ENCODE measurements at regions not wholly inside any gene's neighbourhood (a gene's known extent, or its start where the extent isn't known, plus 50 kb on each side); places are given as distances from the start of the nearest gene placed in this dataset.

DNA sequence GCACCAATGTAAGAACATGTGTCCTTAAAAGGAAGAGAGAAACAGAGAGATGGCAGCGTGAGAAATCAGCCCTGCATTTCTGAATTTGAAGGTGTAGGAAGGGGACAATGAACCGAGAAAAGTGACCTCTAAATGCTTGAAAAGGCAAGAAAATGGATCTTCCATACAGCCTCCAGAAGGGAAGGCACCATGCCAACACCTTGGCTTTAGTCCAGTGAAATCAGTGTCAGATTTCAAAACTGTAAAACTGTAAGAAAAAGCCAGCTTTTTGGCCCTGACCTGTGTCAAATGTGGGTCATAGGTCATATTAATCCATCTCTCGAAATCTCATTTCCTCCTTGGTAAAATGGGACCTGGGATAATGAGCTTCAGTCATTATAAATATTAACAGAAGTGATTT lies 762.3 kb downstream of the DCDC2C start:
- ChIA-PET POLR2A (no interaction called here), CTCF (no interaction called here), RAD21 (ENCODE audit: unreplicated experiment) (no interaction called here), SMC1A (ENCODE audit: uncharacterized antibody, unreplicated experiment) (no interaction called here)
- ATAC-seq (no peak), FAIRE-seq (no peak), DNase-seq (ENCODE audit: low read depth, low spot score) (no peak)
- no peak overlapping the region for H3K27ac ChIP-seq (ENCODE audit: control insufficient read depth, insufficient read depth)
- 2% methylated on average over 3 of the region's 3 CpGs for WGBS (ENCODE audit: insufficient coverage, insufficient replicate concordance, low lambda C conversion rate, missing lambda C conversion rate)
- no peaks in the 10 kb centered on the region for H3K79me2 ChIP-seq (ENCODE audit: control insufficient read depth, insufficient read depth, low read length)
- H4K20me1 ChIP-seq (ENCODE audit: control insufficient read depth, insufficient read depth): no peaks in the 10 kb centered on the region
- TF ChIP-seq ESRRA (IDR thresholded peaks at IDR 0.05; ENCODE audit: low read length) (no peak), ZNF217 (IDR thresholded peaks at IDR 0.05) (no peak), CBX5 (IDR thresholded peaks at IDR 0.05; ENCODE audit: low read depth) (no peak), SREBF1 (IDR thresholded peaks at IDR 0.05; ENCODE audit: low read length) (no peak), PAX5 (IDR thresholded peaks at IDR 0.05; ENCODE audit: borderline replicate concordance, low read depth, low read length) (no peak), CREM (IDR thresholded peaks at IDR 0.05; ENCODE audit: low read depth) (no peak), POLR2AphosphoS5 (IDR thresholded peaks at IDR 0.05; ENCODE audit: low read length) (no peak)
- TF ChIP-seq, protein P1, sequence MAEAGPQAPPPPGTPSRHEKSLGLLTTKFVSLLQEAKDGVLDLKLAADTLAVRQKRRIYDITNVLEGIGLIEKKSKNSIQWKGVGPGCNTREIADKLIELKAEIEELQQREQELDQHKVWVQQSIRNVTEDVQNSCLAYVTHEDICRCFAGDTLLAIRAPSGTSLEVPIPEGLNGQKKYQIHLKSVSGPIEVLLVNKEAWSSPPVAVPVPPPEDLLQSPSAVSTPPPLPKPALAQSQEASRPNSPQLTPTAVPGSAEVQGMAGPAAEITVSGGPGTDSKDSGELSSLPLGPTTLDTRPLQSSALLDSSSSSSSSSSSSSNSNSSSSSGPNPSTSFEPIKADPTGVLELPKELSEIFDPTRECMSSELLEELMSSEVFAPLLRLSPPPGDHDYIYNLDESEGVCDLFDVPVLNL (IDR thresholded peaks at IDR 0.05; ENCODE audit: low read depth, low read length): no peak
- TF ChIP-seq, protein P2, sequence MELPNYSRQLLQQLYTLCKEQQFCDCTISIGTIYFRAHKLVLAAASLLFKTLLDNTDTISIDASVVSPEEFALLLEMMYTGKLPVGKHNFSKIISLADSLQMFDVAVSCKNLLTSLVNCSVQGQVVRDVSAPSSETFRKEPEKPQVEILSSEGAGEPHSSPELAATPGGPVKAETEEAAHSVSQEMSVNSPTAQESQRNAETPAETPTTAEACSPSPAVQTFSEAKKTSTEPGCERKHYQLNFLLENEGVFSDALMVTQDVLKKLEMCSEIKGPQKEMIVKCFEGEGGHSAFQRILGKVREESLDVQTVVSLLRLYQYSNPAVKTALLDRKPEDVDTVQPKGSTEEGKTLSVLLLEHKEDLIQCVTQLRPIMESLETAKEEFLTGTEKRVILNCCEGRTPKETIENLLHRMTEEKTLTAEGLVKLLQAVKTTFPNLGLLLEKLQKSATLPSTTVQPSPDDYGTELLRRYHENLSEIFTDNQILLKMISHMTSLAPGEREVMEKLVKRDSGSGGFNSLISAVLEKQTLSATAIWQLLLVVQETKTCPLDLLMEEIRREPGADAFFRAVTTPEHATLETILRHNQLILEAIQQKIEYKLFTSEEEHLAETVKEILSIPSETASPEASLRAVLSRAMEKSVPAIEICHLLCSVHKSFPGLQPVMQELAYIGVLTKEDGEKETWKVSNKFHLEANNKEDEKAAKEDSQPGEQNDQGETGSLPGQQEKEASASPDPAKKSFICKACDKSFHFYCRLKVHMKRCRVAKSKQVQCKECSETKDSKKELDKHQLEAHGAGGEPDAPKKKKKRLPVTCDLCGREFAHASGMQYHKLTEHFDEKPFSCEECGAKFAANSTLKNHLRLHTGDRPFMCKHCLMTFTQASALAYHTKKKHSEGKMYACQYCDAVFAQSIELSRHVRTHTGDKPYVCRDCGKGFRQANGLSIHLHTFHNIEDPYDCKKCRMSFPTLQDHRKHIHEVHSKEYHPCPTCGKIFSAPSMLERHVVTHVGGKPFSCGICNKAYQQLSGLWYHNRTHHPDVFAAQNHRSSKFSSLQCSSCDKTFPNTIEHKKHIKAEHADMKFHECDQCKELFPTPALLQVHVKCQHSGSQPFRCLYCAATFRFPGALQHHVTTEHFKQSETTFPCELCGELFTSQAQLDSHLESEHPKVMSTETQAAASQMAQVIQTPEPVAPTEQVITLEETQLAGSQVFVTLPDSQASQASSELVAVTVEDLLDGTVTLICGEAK (IDR thresholded peaks at IDR 0.05; ENCODE audit: borderline replicate concordance): no peak
- TF ChIP-seq, protein P3, sequence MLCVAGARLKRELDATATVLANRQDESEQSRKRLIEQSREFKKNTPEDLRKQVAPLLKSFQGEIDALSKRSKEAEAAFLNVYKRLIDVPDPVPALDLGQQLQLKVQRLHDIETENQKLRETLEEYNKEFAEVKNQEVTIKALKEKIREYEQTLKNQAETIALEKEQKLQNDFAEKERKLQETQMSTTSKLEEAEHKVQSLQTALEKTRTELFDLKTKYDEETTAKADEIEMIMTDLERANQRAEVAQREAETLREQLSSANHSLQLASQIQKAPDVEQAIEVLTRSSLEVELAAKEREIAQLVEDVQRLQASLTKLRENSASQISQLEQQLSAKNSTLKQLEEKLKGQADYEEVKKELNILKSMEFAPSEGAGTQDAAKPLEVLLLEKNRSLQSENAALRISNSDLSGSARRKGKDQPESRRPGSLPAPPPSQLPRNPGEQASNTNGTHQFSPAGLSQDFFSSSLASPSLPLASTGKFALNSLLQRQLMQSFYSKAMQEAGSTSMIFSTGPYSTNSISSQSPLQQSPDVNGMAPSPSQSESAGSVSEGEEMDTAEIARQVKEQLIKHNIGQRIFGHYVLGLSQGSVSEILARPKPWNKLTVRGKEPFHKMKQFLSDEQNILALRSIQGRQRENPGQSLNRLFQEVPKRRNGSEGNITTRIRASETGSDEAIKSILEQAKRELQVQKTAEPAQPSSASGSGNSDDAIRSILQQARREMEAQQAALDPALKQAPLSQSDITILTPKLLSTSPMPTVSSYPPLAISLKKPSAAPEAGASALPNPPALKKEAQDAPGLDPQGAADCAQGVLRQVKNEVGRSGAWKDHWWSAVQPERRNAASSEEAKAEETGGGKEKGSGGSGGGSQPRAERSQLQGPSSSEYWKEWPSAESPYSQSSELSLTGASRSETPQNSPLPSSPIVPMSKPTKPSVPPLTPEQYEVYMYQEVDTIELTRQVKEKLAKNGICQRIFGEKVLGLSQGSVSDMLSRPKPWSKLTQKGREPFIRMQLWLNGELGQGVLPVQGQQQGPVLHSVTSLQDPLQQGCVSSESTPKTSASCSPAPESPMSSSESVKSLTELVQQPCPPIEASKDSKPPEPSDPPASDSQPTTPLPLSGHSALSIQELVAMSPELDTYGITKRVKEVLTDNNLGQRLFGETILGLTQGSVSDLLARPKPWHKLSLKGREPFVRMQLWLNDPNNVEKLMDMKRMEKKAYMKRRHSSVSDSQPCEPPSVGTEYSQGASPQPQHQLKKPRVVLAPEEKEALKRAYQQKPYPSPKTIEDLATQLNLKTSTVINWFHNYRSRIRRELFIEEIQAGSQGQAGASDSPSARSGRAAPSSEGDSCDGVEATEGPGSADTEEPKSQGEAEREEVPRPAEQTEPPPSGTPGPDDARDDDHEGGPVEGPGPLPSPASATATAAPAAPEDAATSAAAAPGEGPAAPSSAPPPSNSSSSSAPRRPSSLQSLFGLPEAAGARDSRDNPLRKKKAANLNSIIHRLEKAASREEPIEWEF (IDR thresholded peaks at IDR 0.05; ENCODE audit: insufficient replicate concordance, low read depth, low read length): no peak
- TF ChIP-seq, protein P4, sequence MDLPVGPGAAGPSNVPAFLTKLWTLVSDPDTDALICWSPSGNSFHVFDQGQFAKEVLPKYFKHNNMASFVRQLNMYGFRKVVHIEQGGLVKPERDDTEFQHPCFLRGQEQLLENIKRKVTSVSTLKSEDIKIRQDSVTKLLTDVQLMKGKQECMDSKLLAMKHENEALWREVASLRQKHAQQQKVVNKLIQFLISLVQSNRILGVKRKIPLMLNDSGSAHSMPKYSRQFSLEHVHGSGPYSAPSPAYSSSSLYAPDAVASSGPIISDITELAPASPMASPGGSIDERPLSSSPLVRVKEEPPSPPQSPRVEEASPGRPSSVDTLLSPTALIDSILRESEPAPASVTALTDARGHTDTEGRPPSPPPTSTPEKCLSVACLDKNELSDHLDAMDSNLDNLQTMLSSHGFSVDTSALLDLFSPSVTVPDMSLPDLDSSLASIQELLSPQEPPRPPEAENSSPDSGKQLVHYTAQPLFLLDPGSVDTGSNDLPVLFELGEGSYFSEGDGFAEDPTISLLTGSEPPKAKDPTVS (IDR thresholded peaks at IDR 0.05; ENCODE audit: low read depth, low read length): no peak
- H3K36me3 ChIP-seq (ENCODE audit: control insufficient read depth in 2 of 2, insufficient read depth in 2 of 2, low read length in 1 of 2): no peaks in the 10 kb centered on the region
- no peak overlapping the region for H3K4me3 ChIP-seq
- H3K4me1 ChIP-seq (ENCODE audit: control insufficient read depth, insufficient read depth, low read length): no peaks in the 10 kb centered on the region
- H3K9ac ChIP-seq (ENCODE audit: control insufficient read depth, insufficient read depth, low read length): no peak overlapping the region
- no TSS peak for BruUV-seq (replicated peaks)
- no peak overlapping the region for H3K4me2 ChIP-seq (ENCODE audit: control insufficient read depth, insufficient read depth)
- no peak overlapping the region for H2AFZ ChIP-seq (ENCODE audit: control insufficient read depth, low read depth, low read length)
- H3K27me3 ChIP-seq (replicated peaks in 1 of 2; ENCODE audit: control insufficient read depth in 2 of 2, insufficient read depth in 2 of 2, low read length in 1 of 2): no peaks in the 10 kb centered on the region
- H3K9me3 ChIP-seq (replicated peaks; ENCODE audit: control insufficient read depth, insufficient read depth, low read length): no peaks in the 10 kb centered on the region
- in situ Hi-C loops (cut with MboI) (no loop called here), intact Hi-C loops (cut with micrococcal nuclease; ENCODE audit: unreplicated experiment) (no loop called here)

Measured in GM12878 (cell line).